Mesothelial cell of epicardium (in vitro differentiated cells): ENCODE measurements at regions not wholly inside any gene's neighbourhood (a gene's known extent, or its start where the extent isn't known, plus 50 kb on each side); places are given as distances from the start of the nearest gene placed in this dataset.
"Not testable (repeated sequence)": the region's sequence is repeated elsewhere in the genome, so short reads cannot be mapped to it uniquely, and the experiment has no call there.

Experiments
- DNase-seq, 2 experiments: peaks; one replicate each; pipeline ENCODE4 v3.0.0; 2021; ENCODE audit warnings: low spot score in 2 of 2; ENCODE audit not compliant: unreplicated experiment in 2 of 2
- H3K27ac Mint-ChIP-seq: 2 replicates; pipeline ENCODE4 v1.8.0; 2021; ENCODE audit warnings: mixed read lengths
- H3K27me3 Mint-ChIP-seq: 2 replicates; pipeline ENCODE4 v1.8.0; 2021; ENCODE audit warnings: low read depth, mixed read lengths
- H3K36me3 Mint-ChIP-seq: 2 replicates; pipeline ENCODE4 v1.8.0; 2021; ENCODE audit warnings: mixed read lengths
- H3K4me1 Mint-ChIP-seq: 2 replicates; pipeline ENCODE4 v1.8.0; 2021; ENCODE audit warnings: mixed read lengths
- H3K4me3 Mint-ChIP-seq: 2 replicates; pipeline ENCODE4 v1.8.0; 2021; ENCODE audit warnings: mild to moderate bottlenecking, moderate library complexity, mixed read lengths
- H3K9me3 Mint-ChIP-seq: 2 replicates; pipeline ENCODE4 v1.8.0; 2021; ENCODE audit warnings: mixed read lengths
- CTCF ChIP-seq: fragments of 200-600 bp; sonication (generic); IDR thresholded peaks from one replicate; pipeline ENCODE4 v1.5.0; 2021; ENCODE audit warnings: antibody characterized with exemption; ENCODE audit not compliant: unreplicated experiment

DNA sequence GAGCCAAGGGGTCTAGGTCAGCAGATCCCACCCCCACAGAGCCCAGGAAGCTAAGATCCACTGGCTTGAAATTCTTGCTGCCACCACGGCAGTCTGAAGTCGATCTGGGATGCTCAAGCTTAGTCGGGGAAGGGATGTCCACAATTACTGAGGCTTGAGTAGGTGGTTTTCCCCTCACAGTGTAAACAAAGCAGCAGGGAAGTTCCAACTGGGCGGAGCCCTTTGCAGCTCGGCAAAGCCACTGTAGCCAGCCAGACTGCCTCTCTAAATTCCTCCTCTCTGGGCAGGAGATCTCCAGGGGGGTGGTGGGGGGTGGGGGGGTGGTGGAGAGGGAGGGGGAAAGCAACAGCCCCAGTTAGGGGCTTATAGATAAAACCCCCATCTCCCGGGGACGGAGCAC is 419.5 kb downstream of the NUP35 start:
- no peak overlapping the region for H3K27ac Mint-ChIP-seq
- peaks cover 2% of the 10 kb centered on the region for H3K4me1 Mint-ChIP-seq
- no peaks in the 10 kb centered on the region for H3K27me3 Mint-ChIP-seq
- no peaks in the 10 kb centered on the region for H3K36me3 Mint-ChIP-seq
- no peak for DNase-seq
- peaks cover 25% of the 10 kb centered on the region for H3K9me3 Mint-ChIP-seq
- no peak overlapping the region for H3K4me3 Mint-ChIP-seq
- TF ChIP-seq CTCF, result no peak

DNA sequence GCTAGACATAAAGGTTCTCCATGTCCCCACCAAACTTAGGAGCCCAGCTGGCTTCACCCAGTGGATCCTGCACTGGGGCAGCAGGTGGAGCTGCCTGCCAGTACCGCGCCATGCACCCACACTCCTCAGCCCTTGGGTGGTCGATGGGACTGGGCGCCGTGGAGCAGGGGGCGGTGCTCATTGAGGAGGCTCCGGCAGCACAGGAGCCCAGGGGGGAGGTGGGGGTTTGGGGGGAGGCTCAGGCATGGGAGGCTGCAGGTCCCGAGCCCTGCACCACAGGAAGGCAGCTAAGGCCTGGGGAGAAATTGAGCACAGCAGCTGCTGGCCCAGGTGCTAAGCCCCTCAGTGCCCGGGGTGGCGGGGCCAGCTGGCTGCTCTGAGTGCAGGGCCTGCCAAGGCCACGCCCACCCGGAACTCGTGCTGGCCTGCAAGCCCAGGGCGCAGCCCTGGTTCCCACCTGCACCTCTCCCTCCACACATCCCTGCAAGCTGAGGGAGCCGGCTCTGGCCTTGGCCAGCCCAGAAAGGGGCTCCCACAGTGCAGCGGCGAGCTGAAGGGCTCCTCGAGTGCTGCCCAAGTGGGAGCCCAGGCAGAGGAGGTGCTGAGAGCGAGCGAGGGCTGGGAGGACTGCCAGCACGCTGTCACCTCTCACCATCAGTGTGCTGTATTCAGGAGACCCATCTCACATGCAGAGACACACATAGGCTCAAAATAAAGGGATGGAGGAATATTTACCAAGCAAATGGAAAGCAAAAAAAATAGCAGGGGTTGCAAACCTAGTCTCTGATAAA is 422.5 kb downstream of the NUP35 start:
- H3K9me3 Mint-ChIP-seq, result peaks cover 36% of the 10 kb centered on the region
- H3K36me3 Mint-ChIP-seq, H3K4me1 Mint-ChIP-seq, H3K27me3 Mint-ChIP-seq, H3K4me3 Mint-ChIP-seq, DNase-seq, H3K27ac Mint-ChIP-seq: not testable (repeated sequence)

DNA sequence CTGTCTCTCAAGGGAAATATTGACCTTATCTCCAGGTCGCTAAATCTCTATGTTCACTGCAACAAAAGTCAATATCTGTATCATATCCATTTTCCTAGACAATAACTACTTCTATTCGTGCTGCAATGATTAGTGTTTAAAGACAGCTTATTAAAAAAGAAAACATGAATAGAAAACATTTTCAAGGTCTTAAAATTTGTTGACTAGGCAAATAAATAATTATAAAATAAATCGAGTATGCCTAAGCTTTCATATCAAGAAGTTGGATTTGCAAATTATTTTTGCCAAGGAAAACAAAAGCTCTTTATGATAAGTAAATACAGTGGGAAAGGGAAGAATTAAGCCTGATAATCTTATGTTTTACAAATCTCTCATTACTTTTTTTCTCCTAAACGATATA is 428.5 kb downstream of the NUP35 start:
- Mint-ChIP-seq H3K4me3 (no peak overlapping the region), H3K27me3 (no peaks in the 10 kb centered on the region), H3K9me3 (peaks cover 15% of the 10 kb centered on the region), H3K36me3 (no peaks in the 10 kb centered on the region), H3K4me1 (no peaks in the 10 kb centered on the region), H3K27ac (no peak overlapping the region)
- DNase-seq, result no peak
- no peak for TF ChIP-seq CTCF

DNA sequence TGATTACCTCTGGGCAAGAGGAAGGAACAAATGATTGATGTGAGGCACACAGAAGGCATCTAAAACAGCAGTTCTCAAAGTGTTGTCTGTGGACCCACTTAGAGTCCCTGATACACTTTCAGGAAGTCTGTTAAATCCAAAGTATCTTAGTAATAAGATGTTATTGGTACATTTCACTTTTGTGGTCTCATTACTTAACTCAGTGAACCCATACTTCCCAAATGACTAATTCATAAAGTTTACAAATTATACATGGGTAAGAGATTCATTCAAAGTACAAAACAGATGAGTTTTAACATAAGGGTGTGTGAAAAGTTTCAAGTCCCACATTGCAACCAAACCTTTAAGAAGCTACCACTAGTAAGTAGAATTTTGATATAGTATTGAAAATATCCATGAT is 440.5 kb downstream of the NUP35 start:
- H3K27ac Mint-ChIP-seq, result no peak overlapping the region
- no peak overlapping the region for H3K4me3 Mint-ChIP-seq
- no peaks in the 10 kb centered on the region for H3K9me3 Mint-ChIP-seq
- no peak for TF ChIP-seq CTCF
- DNase-seq, result no peak
- H3K36me3 Mint-ChIP-seq, result no peaks in the 10 kb centered on the region
- H3K27me3 Mint-ChIP-seq, result no peaks in the 10 kb centered on the region
- H3K4me1 Mint-ChIP-seq, result no peaks in the 10 kb centered on the region

- Mint-ChIP-seq H3K4me1 (no peaks in the 10 kb centered on the region), H3K27me3 (no peaks in the 10 kb centered on the region), H3K27ac (no peak overlapping the region), H3K36me3 (no peaks in the 10 kb centered on the region), H3K4me3 (no peak overlapping the region), H3K9me3 (peaks cover 15% of the 10 kb centered on the region)
- TF ChIP-seq CTCF, result no peak
- no peak for DNase-seq
These were observed 451.2 kb downstream of the NUP35 start for GRCh38 chr2:183575481-183575880.

DNA sequence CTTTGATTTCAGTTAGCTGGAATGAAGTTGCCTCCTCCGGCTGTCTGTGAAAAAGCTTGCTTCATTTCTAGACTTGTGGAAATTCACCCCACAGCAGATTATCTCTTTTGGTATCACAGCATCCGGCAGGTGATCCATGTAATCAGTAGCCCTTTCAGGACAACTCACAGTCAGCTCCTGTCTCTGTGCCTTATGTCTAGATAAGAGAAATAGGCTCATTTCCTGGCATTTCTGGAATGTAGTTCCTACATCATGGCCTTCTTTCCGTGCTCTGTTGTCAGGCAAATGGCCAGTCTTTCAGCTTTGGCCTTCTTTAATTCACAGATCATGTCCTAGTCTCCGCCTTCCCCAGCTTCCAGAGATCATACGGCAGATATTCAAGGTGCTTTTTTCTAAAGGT is 455.4 kb downstream of the NUP35 start:
- no peak overlapping the region for H3K4me3 Mint-ChIP-seq
- H3K27me3 Mint-ChIP-seq, result no peaks in the 10 kb centered on the region
- H3K4me1 Mint-ChIP-seq, result no peaks in the 10 kb centered on the region
- no peak for TF ChIP-seq CTCF
- H3K27ac Mint-ChIP-seq, result no peak overlapping the region
- DNase-seq, result no peak
- no peaks in the 10 kb centered on the region for H3K36me3 Mint-ChIP-seq
- H3K9me3 Mint-ChIP-seq, result peaks cover 9% of the 10 kb centered on the region
